ENCODE measurements at regions not wholly inside any gene's neighbourhood (a gene's known extent, or its start where the extent isn't known, plus 50 kb on each side); places are given as distances from the start of the nearest gene placed in this dataset.

DNA sequence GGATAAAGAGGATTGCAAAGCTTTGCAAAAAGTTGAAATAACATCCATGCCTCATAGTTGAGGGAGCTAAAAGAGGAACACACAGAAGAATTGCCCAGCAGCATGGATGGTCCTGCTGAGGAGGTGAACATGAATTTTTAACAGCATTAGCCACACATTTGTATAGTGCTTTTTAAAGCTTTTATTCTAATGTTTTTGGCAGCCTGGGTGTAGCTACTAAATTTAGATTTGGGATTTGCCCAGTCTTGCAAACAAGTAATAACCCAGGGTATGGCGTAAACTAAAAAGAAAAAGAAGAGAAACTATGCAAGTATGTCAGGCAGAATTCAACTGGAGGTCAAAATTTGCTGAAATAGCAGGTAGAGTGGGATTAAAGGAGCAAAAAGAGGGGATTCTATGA is 75.1 kb upstream of the PTPRK start:
- Histone ChIP-seq H3K4me3 (replicated peaks; ENCODE audit: insufficient read depth, low read length) (no peak overlapping the region), H3K27ac (replicated peaks) (no peak overlapping the region), H3K27me3 (ENCODE audit: insufficient read depth, poor library complexity, severe bottlenecking) (no peaks in the 10 kb centered on the region)
- no peak for TF ChIP-seq POLR2AphosphoS5 (IDR thresholded peaks at IDR 0.05; ENCODE audit: low read depth)
- TF ChIP-seq SPI1 (IDR thresholded peaks at IDR 0.05; ENCODE audit: borderline replicate concordance, low read depth) = no peak
- no peak for TF ChIP-seq REST (IDR thresholded peaks at IDR 0.05; ENCODE audit: insufficient replicate concordance, low read depth)
- no peak for TF ChIP-seq GABPA (IDR thresholded peaks at IDR 0.05; ENCODE audit: low read depth)
- TF ChIP-seq CTCF (IDR thresholded peaks at IDR 0.05; ENCODE audit: insufficient read depth, low read length) = no peak
- DNase-seq (ENCODE audit: low read depth in 1 of 2, low spot score in 1 of 2) = no peak

GRCh38 chr6:128586095-128586494 is 65.7 kb upstream of the PTPRK start:
- H3K27ac ChIP-seq (replicated peaks) = no peak overlapping the region

More at GRCh38 chr6:128586095-128586494, 65.7 kb upstream of the PTPRK start:
- TF ChIP-seq CTCF (IDR thresholded peaks at IDR 0.05; ENCODE audit: insufficient read depth, low read length) (no peak), REST (IDR thresholded peaks at IDR 0.05; ENCODE audit: insufficient replicate concordance, low read depth) (no peak), GABPA (IDR thresholded peaks at IDR 0.05; ENCODE audit: low read depth) (no peak), POLR2AphosphoS5 (IDR thresholded peaks at IDR 0.05; ENCODE audit: low read depth) (no peak), SPI1 (IDR thresholded peaks at IDR 0.05; ENCODE audit: borderline replicate concordance, low read depth) (no peak)
- Histone ChIP-seq H3K27me3 (ENCODE audit: insufficient read depth, poor library complexity, severe bottlenecking) (no peaks in the 10 kb centered on the region), H3K4me3 (replicated peaks; ENCODE audit: insufficient read depth, low read length) (no peak overlapping the region)
- DNase-seq (ENCODE audit: low read depth in 1 of 2, low spot score in 1 of 2) = no peak
